GM03348 (cell line): ENCODE measurements at regions not wholly inside any gene's neighbourhood (a gene's known extent, or its start where the extent isn't known, plus 50 kb on each side); places are given as distances from the start of the nearest gene placed in this dataset.
"Not testable (repeated sequence)": the region's sequence is repeated elsewhere in the genome, so short reads cannot be mapped to it uniquely, and the experiment has no call there.

Experiments
- DNase-seq: peaks from one replicate; pipeline ENCODE4 v3.0.0; 2012; ENCODE audit warnings: low spot score

DNA sequence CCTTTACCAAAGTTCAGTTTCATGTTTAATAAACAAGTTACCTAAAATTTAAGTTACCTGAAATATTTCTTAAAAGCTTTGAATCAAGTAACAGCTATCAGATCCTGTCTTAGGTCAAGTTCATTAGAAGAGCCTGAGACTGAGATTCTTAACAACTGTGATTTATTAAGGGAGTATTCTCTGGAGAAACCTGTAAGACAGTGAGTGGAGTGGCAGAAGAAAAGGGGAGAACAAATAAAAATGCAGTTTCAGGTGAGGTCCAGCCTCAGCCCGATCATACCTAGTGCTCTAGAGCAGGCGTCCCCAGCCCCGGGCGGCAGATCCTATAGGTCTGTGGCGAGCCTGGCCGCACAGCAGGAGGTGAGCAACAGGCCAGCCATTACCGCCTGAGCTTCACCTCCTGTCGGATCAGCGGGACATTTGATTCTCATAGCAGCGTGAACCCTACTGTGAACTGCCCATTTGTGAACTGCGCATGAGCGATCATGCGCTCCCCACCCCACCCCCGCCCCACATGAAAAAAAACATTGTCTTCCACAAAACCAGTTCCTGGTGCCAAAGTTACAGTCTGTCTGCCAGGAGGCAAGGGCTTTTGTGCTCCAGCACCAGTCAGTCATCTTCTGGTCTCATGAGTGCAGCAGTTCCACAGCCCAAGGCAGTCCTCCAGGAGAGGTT, 59.2 kb upstream of the ADGRB3 start:
- DNase-seq: no peak

DNA sequence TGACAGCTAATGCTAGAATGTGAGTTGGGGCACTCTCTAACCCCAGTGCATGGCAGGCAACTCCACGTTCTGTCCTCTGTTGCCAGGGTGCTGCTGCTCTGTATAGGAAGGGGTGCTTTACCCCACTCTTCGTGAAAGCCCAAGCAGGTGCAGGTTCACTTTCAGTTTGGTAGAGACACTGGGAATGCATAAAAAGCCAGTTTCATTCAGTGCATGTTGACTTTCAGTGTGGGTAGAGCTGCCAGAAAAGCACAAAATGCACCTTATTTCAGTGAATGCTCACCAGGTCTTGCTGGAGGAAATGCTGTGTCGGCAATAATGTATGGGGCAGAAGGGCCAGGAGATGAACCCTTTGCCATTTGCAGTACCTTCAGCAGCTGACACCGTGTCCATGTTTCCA, 62.1 kb upstream of the ADGRB3 start:
- no peak for DNase-seq

DNA sequence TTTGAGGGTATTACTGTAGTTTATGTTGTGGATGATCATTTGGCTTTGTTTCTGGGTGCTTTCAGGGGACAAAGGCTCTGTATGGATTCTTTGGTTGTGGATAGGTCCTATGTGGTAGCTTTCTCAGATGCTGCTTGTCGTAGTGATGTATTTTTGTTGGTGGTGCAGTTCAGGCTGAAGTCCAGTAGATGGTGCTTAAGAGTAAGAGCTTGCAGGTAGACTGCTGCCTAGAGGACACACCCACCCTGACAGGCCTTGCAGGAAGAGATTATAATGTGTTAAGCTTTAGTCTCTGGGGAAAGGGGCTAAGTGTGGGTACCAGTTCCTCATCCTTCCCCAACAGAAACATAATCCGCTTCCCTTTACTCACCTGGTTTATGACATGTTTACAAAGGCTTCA, 62.6 kb upstream of the ADGRB3 start:
- DNase-seq: no peak

DNA sequence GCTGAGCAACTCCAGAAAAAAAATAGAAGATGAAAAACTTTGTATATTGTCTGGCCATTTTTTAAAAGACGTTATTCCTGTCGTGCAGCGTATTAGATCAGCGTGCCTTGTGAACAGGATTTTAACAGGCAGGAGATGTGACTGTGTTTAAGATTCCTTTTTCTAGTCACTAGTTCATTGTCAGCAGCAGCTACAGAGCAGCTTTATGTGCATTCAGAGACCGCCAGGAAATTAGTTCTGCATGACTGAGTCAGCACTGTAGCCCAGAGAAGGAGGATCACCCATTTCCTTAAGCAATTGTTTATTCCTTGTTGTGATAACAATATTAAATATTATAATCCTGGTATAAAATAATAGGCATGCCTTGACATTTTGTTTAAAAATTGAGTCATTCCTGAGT, 75.4 kb upstream of the ADGRB3 start:
- no peak for DNase-seq

DNA sequence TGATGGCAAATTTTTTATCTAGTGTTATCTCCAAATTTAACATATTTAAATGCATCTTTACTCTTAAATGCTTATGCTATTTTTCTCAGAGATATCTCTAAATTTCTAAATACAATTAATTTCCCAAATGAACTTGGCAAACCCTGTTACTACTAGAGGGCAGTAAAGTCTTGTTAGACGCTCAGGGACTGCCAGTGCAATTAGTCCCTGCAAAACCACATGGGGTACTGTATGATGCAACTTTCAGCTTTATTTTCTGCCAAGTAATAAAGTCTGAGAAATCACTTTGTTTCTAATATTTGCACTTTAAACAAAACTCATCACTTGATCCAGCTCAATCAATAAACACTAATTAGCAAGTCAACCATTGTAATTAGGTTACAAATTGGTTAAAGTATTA, 76.0 kb upstream of the ADGRB3 start:
- DNase-seq: no peak

DNA sequence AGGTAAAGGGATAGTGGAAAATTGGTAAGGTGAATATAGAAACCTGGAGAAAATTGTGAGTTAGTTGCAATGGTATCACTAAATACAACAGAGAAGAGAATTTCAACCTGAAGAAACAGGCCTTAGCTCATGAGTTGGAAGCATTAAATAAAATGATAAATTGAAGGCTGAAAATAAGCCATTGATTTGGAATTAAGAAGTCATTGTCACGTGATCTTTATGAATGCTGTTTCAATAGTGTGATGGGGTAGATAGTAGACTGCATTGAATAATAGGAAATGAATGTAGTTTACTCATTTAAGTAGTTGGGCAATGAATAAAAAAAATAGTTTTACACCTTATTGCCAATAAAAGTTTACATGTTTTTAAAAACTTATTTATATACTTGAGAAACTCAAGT, 88.5 kb upstream of the ADGRB3 start:
- DNase-seq: no peak

DNA sequence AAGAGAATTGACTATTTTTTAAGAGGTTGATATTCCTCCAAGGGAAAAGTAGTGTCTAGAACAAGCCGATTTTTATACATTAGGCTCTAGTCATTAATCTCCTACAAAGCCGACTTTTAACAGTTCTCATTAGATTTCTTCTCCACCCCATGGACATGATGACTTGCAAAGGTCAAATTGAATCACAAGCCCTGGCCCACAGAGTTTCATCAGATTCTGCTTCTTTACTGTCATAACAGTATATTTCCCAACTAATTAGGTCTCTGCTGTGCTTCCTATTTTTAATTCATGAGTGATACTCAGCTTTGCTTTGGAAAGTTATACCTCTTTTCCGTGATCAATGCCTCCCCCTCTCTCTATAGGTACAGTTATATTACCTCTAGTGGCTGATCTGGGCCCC, 90.6 kb upstream of the ADGRB3 start:
- DNase-seq: no peak

DNA sequence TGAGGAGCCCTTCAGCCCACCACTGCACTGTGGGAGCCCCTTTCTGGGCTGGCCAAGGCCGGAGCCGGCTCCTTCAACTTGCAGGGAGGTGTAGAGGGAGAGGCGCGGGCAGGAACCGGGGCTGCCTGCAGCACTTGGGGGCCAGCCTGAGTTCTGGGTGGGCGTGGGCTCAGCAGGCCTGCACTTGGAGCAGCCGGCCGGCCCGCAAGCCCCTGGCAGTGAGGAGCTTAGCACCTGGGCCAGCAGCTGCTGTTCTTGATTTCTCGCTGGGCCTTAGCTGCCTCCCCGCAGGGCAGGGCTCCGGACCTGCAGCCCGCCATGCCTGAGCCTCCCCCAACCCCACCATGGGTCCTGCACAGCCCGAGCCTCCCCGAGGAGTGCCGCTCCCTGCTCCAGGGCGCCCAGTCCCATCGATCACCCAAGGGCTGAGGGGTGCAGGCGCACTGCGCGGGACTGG, 101.7 kb upstream of the ADGRB3 start:
- DNase-seq: no peak

DNA sequence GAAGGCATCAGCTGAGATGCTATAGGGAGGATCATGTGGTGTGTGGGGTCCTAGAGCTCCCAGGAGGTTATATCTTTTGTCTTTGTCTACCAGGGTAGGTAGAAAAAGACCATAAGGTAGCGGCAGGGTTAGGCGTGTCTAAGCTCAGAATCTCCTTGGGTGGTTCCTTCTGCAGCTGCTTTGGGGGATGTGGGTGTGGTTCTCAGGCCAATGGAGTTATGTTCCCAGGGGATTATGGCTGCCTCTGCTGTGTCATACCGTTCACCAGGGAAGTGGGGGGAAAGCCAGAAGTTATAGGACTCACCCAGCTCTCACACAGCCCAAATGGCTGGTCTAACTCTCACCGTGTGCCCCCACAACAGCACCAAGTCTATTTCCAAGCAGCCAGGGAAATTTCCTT, 107.4 kb upstream of the ADGRB3 start:
- no peak for DNase-seq

DNA sequence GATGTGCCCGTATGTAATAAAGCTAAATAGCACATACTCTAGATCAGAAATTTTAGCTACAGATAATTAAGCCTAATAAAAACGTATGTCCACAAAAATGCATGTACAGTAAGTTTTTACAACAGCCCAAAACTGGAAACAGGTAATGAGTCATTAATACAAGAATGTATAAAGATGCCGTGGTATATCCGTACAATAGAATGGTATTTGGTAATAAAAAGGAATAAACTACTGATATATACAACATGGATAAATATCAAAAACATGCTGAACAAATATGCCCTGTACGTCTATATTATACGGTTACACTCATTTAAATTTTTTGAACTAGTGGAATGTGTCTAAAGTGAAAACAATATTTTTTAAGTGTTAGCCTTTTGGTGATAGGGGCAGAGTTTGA, 128.2 kb upstream of the ADGRB3 start:
- no peak for DNase-seq

DNA sequence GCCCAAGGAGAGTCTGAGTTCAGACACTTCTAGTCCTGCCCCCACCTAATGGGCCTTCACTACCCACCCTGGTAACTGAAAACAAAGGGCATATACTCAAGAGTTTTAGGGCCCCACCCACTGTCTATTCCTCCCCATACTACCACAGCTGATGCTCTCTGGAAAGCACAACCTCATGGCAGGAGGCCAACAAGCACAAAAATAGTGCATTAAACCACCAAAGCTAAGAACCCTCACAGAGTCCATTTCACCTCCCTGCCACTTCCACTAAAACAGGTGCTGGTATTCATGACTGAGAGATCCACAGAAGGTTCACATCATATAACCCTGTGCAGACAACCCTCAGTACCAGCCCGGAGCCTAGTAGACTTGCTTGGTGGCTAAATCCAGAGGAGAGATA, 132.1 kb upstream of the ADGRB3 start:
- DNase-seq: no peak

DNA sequence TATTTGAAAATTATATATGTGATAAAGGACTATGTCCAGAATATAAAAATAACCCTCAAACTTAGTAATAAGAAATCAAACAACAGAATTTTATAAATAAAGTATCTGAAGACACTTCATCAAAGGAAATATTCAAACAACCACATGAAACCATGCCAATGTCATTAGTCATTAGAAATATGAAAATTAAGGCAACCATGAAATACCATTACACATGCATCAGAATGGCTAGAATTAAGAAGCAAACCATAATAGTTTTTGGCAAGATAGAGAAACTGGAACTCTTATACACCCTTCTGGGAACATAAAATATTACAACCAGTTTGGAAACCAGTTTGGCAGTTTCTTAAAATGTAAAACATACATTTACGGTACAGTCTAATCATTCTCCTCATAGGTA, 137.2 kb upstream of the ADGRB3 start:
- DNase-seq: no peak

DNA sequence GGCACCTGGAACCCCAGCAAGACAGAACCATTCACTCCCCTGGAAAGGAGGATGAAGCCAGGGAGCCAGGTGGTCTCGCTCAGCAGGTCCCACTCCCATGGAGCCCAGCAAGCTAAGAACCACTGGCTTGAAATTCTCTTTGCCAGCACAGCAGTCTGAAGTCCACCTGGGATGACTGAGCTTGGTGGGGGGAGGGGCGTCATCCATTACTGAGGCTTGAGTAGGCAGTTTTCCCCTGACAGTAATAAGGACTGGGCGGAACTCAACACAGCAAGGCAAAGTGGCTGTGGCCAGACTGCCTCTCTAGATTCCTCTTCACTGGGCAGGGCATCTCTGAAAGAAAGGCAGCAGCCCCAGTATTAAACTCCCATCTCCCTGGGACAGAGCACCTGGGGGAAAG, 140.2 kb upstream of the ADGRB3 start:
- DNase-seq: not testable (repeated sequence)

DNA sequence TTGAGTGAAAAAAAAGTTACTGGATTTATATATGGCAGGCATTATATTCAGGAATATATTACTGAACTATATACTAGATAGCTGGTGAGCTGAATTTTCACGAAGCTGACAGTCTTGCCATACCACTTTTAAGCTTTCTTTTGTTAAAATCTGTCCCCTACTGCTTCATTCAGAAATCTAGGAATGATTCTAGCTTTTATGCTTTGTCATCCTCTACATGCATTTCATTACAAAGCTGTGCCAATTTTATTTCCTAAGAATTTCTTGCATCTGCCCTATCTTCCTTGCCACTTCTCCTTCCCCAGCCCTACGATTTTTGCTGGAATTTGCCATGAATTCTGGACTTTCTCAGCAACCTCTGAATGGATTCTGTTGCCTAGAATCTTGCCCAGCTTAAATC, 158.5 kb upstream of the ADGRB3 start:
- DNase-seq: no peak

DNA sequence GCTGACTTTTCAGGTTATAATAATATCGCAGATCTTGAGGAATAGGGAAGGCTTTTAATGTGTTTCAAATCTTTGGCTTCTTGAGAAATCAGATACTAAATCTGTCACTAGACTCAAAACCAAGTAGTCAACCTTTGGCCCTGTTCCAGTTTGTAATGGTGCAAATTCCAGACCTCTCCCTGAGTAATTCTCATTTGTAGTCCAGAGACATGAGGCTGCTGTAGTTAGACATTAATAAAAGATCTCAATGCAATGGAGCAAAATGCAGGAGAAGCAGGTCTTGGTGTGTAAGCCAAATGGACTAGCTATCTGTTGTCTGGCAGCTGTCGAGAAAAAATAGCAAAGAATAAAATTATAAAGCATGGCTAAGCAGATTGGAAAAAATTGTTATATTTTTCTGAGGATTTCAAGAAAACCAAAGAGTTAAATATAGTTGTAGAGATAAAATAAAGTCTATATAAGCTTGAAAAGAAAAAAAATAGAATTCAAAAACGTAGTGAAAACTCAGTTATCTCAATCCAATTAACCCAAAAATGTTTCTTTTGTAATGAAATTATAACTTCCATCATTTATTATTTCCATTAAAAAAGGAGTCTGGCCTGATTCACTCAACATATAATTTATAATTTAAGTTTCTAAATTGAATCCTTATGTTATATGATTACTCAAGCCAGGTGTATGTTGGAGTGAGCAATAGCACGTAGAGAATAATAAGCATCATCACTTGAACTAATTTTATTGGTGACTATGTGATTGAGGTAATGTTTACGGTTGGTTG, 161.5 kb upstream of the ADGRB3 start:
- no peak for DNase-seq

DNA sequence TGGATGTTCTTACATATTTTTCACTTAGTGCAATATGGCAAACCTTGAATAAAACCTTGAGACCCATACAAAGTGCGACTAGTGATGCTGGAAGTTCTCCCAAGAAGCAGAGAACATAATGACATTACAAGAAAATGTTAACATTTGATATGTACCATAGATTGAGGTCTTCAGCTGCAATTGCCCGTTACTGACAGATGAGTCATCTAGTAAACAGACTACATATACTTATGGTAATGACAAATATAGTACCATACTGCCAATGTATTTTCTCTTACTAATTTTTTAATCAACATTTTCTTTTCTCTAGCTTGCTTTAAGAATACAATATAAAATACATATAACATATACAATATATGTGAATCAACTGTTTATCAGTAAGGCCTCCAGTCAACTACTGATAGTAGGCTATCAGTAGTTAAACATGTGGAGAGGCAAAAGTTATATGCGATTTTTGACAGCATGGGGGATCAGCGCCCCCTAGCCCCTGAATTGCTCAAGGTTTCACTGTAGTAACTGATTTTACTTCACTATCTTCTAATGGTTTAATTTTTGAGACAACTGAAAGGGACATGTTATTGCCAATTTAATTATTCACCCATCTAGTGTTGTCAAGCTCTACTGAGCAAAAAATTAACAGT, 166.7 kb upstream of the ADGRB3 start:
- no peak for DNase-seq

DNA sequence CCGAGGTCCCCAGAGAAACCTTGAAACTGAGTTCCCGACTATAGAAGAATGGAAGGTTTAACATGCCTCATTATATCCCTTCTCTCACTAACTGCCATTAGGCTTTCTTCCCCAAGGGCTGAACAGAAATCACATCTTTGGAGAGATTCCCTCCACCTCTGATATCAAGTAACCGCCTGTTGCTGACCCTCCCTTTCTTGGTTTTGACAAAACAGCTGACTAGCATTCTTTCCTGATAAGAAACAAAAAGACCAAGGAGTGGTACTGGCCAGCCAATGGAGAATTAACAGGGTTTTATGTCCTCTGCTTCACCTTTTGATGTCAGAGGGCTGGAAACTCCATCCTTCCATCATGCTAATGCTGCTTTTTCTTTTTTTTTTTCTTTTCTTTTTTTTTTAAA, 176.6 kb upstream of the ADGRB3 start:
- DNase-seq: no peak

DNA sequence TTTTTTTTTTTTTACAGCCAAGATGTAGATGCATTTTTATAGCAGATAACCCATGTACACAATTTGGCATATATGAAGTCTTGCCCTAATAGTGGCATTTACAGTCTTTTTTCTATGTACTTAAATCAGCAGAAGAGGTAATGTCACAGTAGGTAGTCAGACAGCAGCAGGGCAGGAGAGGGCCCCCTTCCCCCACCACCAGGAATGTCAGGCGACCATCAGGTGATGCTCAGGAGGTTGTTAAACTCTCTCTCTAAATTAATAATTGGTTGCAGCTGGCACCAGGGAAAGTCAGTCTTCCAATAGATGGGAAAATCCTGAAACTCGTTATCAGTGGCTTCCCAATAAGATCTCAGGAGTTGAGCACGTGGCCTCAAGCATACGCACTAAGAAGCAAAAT, 188.0 kb upstream of the ADGRB3 start:
- DNase-seq: no peak

DNA sequence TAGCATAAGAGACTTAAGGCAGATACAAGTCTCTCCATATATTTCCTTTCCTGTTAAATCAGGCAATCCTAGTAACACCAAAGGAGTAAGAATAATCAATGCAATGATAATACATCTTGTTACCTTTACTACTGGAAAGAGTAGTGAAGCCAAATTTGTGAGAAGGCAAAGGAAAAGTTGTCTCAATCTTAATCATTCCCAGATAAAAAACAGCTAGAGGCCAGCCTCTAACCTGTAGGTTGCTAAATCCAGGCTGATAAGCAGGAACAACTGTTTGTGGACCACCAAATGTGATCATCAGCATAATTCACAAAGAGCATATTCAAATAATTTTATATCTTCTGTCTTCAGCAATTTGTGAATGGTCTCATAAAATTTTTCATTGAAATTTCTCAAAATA, 189.2 kb upstream of the ADGRB3 start:
- no peak for DNase-seq

DNA sequence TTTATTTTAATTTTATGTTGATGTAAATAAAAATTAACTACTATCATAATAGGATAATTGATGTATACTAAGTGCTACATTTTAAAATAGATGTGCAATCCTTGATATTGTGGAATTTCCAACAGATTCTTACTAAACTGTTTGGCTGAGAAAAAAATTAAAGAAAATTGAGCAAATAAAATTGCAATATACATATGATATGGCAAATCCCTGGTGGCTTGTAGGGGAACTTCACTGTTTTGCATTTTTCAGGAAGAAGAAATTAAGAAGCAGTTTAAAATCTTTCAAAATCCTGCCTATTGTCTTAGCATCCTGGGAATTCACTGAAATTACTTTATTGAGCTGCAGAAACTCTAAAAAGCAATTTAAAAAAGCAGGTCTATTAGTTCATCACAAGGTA, 191.4 kb upstream of the ADGRB3 start:
- DNase-seq: no peak

DNA sequence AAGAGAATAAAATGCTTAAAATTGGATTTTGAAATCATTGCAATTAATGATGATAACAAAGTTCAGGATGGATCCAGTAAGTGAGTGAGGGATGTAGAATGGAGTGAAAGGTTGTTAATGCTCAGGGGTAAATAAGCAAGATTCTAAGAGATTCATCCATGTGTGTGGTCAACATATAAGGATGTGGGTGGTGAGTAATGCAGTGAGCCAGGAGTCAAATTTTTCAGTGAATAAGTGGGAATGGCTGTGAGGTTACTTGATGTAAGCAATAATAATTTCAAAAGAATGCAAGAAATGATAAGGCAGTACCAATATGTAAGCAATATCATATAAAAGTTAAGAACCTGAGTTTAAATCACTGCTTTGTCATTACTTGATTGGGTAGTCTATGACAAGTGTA, 207.5 kb upstream of the ADGRB3 start:
- no peak for DNase-seq

DNA sequence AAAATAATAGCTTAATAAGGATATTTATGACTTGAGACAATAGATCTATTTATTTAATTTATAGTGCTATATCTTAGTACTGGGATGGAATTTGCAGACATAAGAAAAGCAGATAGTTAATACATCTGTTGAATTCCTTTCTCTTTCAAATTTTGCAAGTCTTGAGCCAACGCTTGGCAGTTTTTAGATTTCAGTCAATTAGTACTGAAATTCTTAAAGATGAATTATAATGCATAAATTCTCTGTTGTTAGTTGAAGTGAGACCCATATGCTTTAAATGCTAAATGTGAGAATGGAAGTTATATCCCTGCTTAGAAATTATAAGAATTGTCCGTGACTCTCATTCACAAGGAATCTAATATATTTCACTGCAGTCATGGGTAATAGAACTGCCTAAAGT, 225.1 kb upstream of the ADGRB3 start:
- no peak for DNase-seq

DNA sequence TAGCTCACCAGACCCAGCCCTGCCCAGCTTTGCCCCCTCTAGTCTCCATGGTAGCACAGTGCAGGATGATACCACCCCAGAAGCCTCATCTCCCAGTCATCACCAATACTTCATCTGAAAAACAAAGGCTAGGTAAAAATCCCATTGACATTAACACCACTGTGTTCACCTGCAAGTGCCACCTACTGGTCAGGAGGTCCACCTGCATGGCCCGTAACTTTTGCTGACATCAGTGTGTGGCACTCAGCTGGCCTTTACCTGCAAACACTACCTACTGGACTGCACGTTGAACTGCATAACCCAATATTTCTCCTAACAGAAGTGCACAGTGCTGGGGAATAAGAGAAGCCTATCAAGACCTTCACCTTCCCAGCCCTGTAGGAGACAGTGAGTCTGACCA, 234.7 kb upstream of the ADGRB3 start:
- DNase-seq: no peak

DNA sequence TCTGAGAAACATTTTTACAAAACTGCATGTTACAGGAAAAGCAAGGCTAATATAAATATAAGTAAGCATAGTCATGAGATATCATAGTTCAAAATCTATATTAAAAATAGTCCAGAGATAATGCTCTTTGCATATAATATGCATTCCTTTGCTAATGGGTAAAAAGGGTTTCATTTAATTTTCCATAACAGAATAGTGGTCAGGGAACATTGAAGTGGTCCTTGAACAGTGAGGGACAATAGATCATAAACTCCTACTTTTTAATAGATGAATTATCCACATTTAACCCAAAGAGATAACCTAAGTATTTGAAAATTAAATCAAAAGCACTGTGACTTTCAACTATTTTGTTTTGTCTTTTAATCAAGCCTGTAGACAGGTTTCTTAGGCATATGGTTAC, 243.1 kb upstream of the ADGRB3 start:
- DNase-seq: no peak
